Sigmoid colon (tissue), 6 donors: ENCODE measurements at regions not wholly inside any gene's neighbourhood (a gene's known extent, or its start where the extent isn't known, plus 50 kb on each side); places are given as distances from the start of the nearest gene placed in this dataset.

Experiments
- DNase-seq: peaks from one replicate; pipeline ENCODE4 v3.0.0-alpha.2; 2019
- H3K27ac ChIP-seq, 4 donors: fragments of 200-600 bp; sonication (generic); one replicate each; pipeline ENCODE4 v1.5.1; 2016 to 2019; ENCODE audit warnings: mild to moderate bottlenecking in 1 of 4
- H3K27me3 ChIP-seq, 3 donors: fragments of 200-600 bp; sonication (generic); one replicate each; pipeline ENCODE4 v1.5.1; 2019; ENCODE audit warnings: mild to moderate bottlenecking in 1 of 3
- H3K36me3 ChIP-seq, 4 donors: fragments of 200-600 bp; sonication (generic); one replicate each; pipeline ENCODE4 v1.5.1; 2016 to 2019
- H3K4me1 ChIP-seq, 4 donors: fragments of 200-600 bp; sonication (generic); one replicate each; pipeline ENCODE4 v1.5.1; 2017 to 2019
- H3K4me3 ChIP-seq, 4 donors: fragments of 200-600 bp; sonication (generic); one replicate each; pipeline ENCODE4 v1.5.1; 2017 to 2019; ENCODE audit warnings: mild to moderate bottlenecking in 2 of 4, moderate library complexity in 1 of 4
- H3K9me3 ChIP-seq, 4 donors: fragments of 200-600 bp in 3 of 4; sonication (generic) in 3 of 4; one replicate each; pipeline versions ENCODE4 v1.5.1 to v1.6.1; 2013 to 2019
- CTCF ChIP-seq, 4 experiments: fragments of 450-650 bp in 3 of 4; fragments of 200-600 bp in 1 of 4; IDR thresholded peaks; one replicate each; pipeline ENCODE4 v1.5.1; 2016 to 2019; ENCODE audit warnings: antibody characterized with exemption in 4 of 4, mild to moderate bottlenecking in 3 of 4, moderate library complexity in 2 of 4
- EP300 ChIP-seq, 4 donors: sonication (generic); formaldehyde crosslinking; IDR thresholded peaks; one replicate each; pipeline ENCODE4 v1.6.1; 2017; ENCODE audit warnings: antibody characterized with exemption in 4 of 4
- POLR2A ChIP-seq, 2 donors: fragments of 450-650 bp; IDR thresholded peaks; one replicate each; pipeline ENCODE4 v1.6.1; 2016; ENCODE audit warnings: antibody characterized with exemption in 2 of 2, mild to moderate bottlenecking in 2 of 2, moderate library complexity in 2 of 2
- POLR2AphosphoS5 ChIP-seq, 4 donors: sonication (generic); formaldehyde crosslinking; IDR thresholded peaks; one replicate each; pipeline ENCODE4 v1.6.1; 2017; ENCODE audit warnings: antibody characterized with exemption in 4 of 4
- WGBS, 2 donors: extraction: QIAGEN DNeasy Blood & Tissue Kit; methylation state at CpG; one replicate each; pipeline ENCODE4 v1.1.7; 2013; 5-methylcytosine and 5-hydroxymethylcytosine counted together
- intact Hi-C: fragments of 100-400 bp; cut with DNase I; formaldehyde crosslinking; loops from one replicate; pipeline ENCODE4 v1.15.1; 2023
- donor health status: healthy with polysubstance abuse.
- donor health status: healthy.

GRCh38 chr4:62771983-62772557 lies 1571.9 kb downstream of the ADGRL3 start:
- intact Hi-C loops: no loop called here
- H3K4me1 ChIP-seq: no peaks in the 10 kb centered on the region
- H3K4me3 ChIP-seq: no peak overlapping the region
- H3K9me3 ChIP-seq: no peaks in the 10 kb centered on the region
- WGBS, 2 donors: 76 to 85% methylated on average over 9 of the region's 9 CpGs
- TF ChIP-seq POLR2A (IDR thresholded peaks at IDR 0.05) (no peak), POLR2AphosphoS5 (IDR thresholded peaks at IDR 0.05) (no peak), EP300 (IDR thresholded peaks at IDR 0.05) (no peak), CTCF (IDR thresholded peaks at IDR 0.05) (no peak)
- no peaks in the 10 kb centered on the region for H3K27me3 ChIP-seq
- no peaks in the 10 kb centered on the region for H3K36me3 ChIP-seq
- no peak for DNase-seq
- H3K27ac ChIP-seq: no peak overlapping the region

- intact Hi-C loops: no loop called here
- no peaks in the 10 kb centered on the region for H3K27me3 ChIP-seq
- no peaks in the 10 kb centered on the region for H3K36me3 ChIP-seq
- no peak overlapping the region for H3K4me3 ChIP-seq
- H3K4me1 ChIP-seq: no peaks in the 10 kb centered on the region
- H3K9me3 ChIP-seq: no peaks in the 10 kb centered on the region
- no peak for DNase-seq
- no peak for TF ChIP-seq EP300 (IDR thresholded peaks at IDR 0.05)
- TF ChIP-seq CTCF (IDR thresholded peaks at IDR 0.05): no peak
- TF ChIP-seq POLR2AphosphoS5 (IDR thresholded peaks at IDR 0.05): no peak
- no peak for TF ChIP-seq POLR2A (IDR thresholded peaks at IDR 0.05)
- WGBS, 2 donors: 84 to 86% methylated on average over 6 of the region's 6 CpGs
- no peak overlapping the region for H3K27ac ChIP-seq
Observed at GRCh38 chr4:62740296-62740695, 1540.2 kb downstream of the ADGRL3 start.

DNA sequence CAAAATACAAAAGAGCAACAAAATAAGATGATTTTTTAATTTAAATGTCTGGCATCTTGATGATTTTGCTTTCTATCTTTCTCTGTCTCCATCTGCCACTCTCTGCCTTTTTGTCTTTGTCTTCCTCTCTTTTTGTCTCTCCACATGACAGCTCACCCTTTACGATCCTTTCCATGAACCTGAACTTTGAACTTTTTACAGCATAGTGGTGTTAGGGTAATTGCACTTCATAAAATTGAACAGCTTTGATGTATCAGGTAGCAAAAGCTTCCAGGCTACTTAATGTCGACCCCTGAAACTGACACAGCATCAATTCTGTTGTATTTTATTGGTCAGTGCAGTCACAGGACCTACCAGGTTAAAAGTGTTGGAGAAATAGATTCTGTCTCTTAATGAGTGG lies 1517.0 kb downstream of the ADGRL3 start:
- Histone ChIP-seq H3K4me3 (no peak overlapping the region), H3K27me3 (no peaks in the 10 kb centered on the region), H3K4me1 (no peaks in the 10 kb centered on the region), H3K9me3 (no peaks in the 10 kb centered on the region), H3K36me3 (no peaks in the 10 kb centered on the region), H3K27ac (no peak overlapping the region)
- intact Hi-C loops: no loop called here
- DNase-seq: no peak
- 12 to 53% methylated on average over 2 of the region's 2 CpGs for WGBS, 2 donors
- no peak for TF ChIP-seq POLR2AphosphoS5 (IDR thresholded peaks at IDR 0.05)

DNA sequence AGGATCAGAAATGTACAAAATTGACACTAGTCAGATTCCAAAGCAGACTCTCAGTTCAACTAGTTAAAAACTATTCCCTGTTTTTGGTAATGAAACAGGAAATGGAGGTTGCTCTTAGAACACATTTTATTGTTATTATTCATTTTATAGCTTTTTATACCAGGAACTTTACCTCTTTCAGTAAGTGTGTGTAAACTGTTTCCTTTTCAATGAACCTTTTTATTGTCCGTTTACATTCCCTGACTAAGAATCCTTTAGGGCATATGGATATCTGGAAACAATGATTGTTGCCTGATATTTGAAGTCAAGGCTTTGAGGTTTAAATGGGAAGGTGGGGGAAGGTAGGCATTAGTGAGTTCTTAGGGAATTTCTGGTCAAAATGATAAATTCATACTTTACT lies 1511.4 kb downstream of the ADGRL3 start:
- Histone ChIP-seq H3K27me3 (no peaks in the 10 kb centered on the region), H3K27ac (no peak overlapping the region), H3K4me1 (peaks cover 0 to 6% (median 0%) of the 10 kb centered on the region in 4 donors), H3K9me3 (no peaks in the 10 kb centered on the region), H3K36me3 (no peaks in the 10 kb centered on the region), H3K4me3 (no peak overlapping the region)
- WGBS, 2 donors: 22 to 65% methylated on average over 1 of the region's 1 CpG
- no peak for DNase-seq
- intact Hi-C loops: no loop called here
- TF ChIP-seq EP300 (IDR thresholded peaks at IDR 0.05) (no peak), POLR2A (IDR thresholded peaks at IDR 0.05) (no peak), POLR2AphosphoS5 (IDR thresholded peaks at IDR 0.05) (no peak), CTCF (IDR thresholded peaks at IDR 0.05) (no peak)

- DNase-seq: no peak
- TF ChIP-seq POLR2A (IDR thresholded peaks at IDR 0.05) (no peak), CTCF (IDR thresholded peaks at IDR 0.05) (peak in 2 of 4 experiments; percentile 23 to 27)
- no peak overlapping the region for H3K27ac ChIP-seq
- H3K27me3 ChIP-seq: no peaks in the 10 kb centered on the region
- 44 to 50% methylated on average over 3 of the region's 3 CpGs for WGBS, 2 donors
- H3K4me1 ChIP-seq: peaks cover 0 to 6% (median 0%) of the 10 kb centered on the region in 4 donors
- H3K36me3 ChIP-seq: no peaks in the 10 kb centered on the region
- no peaks in the 10 kb centered on the region for H3K9me3 ChIP-seq
- intact Hi-C loops: no loop called here
- H3K4me3 ChIP-seq: peak overlapping the region in 1 of 4 donors; percentile 8
Observed at GRCh38 chr4:62709618-62710252, 1509.6 kb downstream of the ADGRL3 start.
